Stomach (tissue), 4 donors: ENCODE measurements at regions not wholly inside any gene's neighbourhood (a gene's known extent, or its start where the extent isn't known, plus 50 kb on each side); places are given as distances from the start of the nearest gene placed in this dataset.

ENCODE experiments used
- POLR2A ChIP-seq, 4 donors: fragments of 450-650 bp; IDR thresholded peaks; one replicate each; pipeline ENCODE4 v1.6.1; 2016; ENCODE audit warnings: antibody characterized with exemption in 4 of 4, control low read depth in 2 of 4, mild to moderate bottlenecking in 1 of 4, moderate library complexity in 1 of 4
- TF ChIP-seq, protein P1 (sequence below), 7 experiments: fragments of 450-650 bp in 4 of 7; fragments of 200-600 bp in 3 of 7; sonication (generic) in 3 of 7; IDR thresholded peaks; one replicate each; pipeline ENCODE4 v1.5.1; 2016 to 2019; ENCODE audit warnings: antibody characterized with exemption in 7 of 7, control low read depth in 2 of 7, mild to moderate bottlenecking in 1 of 7

DNA sequence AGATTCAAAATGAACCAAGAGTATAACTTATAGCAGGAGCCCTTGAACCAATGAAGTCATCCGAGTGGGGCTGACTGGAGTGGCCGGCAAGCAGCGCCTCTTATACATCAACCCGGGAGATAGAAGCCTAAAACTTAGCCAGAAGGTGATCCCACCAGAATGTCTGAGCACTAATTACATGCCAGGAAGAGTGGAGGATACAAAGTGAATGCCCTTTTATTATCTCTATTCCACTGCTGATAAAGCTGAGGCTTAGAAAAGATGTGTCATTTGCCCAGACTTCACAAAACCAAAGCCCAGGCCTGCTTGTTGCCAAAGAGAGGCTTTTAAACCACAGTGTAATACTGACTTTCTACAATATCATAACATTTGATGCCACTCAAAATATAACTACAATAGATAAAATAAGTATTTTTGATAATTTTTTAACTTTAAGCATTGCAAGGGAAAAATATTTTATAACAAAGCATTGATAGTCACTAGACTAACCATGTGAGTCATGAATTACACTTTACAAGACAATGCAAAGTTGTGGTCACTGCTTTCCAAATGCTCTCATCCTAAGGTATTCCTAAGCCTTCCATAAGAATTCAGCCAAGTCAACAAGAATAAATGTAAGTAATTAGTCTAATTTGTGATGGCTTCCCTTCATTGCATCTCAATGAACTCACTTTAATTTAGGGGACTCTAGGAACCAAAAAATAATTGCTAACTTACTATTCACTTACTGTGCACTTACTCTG, 58.6 kb upstream of the ARID5B start:
- TF ChIP-seq, protein P1, sequence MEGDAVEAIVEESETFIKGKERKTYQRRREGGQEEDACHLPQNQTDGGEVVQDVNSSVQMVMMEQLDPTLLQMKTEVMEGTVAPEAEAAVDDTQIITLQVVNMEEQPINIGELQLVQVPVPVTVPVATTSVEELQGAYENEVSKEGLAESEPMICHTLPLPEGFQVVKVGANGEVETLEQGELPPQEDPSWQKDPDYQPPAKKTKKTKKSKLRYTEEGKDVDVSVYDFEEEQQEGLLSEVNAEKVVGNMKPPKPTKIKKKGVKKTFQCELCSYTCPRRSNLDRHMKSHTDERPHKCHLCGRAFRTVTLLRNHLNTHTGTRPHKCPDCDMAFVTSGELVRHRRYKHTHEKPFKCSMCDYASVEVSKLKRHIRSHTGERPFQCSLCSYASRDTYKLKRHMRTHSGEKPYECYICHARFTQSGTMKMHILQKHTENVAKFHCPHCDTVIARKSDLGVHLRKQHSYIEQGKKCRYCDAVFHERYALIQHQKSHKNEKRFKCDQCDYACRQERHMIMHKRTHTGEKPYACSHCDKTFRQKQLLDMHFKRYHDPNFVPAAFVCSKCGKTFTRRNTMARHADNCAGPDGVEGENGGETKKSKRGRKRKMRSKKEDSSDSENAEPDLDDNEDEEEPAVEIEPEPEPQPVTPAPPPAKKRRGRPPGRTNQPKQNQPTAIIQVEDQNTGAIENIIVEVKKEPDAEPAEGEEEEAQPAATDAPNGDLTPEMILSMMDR (IDR thresholded peaks at IDR 0.05), result no peak
- no peak for TF ChIP-seq POLR2A (IDR thresholded peaks at IDR 0.05)
